ENCODE measurements at regions not wholly inside any gene's neighbourhood (a gene's known extent, or its start where the extent isn't known, plus 50 kb on each side); places are given as distances from the start of the nearest gene placed in this dataset.

GRCh38 chr13:40240293-40240692 is 426.1 kb downstream of the FOXO1 start:
- Mint-ChIP-seq H3K4me1 (no peaks in the 10 kb centered on the region), H3K27ac (ENCODE audit: low read depth) (no peak overlapping the region), H3K36me3 (ENCODE audit: insufficient read depth) (no peaks in the 10 kb centered on the region), H3K27me3 (no peaks in the 10 kb centered on the region), H3K4me3 (no peak overlapping the region), H3K9me3 (no peaks in the 10 kb centered on the region)
- DNase-seq (ENCODE audit: low spot score in 2 of 2) (no peak), ATAC-seq (replicated peaks; ENCODE audit: extremely low read depth, poor library complexity, severe bottlenecking) (no peak)

- no peak for DNase-seq (ENCODE audit: low spot score in 2 of 2)
- H3K27ac Mint-ChIP-seq (ENCODE audit: low read depth): no peak overlapping the region
- H3K4me1 Mint-ChIP-seq: no peaks in the 10 kb centered on the region
- no peak overlapping the region for H3K4me3 Mint-ChIP-seq
- H3K9me3 Mint-ChIP-seq: no peaks in the 10 kb centered on the region
- ATAC-seq (replicated peaks; ENCODE audit: extremely low read depth, poor library complexity, severe bottlenecking): no peak
- H3K27me3 Mint-ChIP-seq: no peaks in the 10 kb centered on the region
- no peaks in the 10 kb centered on the region for H3K36me3 Mint-ChIP-seq (ENCODE audit: insufficient read depth)
These were observed 425.2 kb downstream of the FOXO1 start for GRCh38 chr13:40241125-40241798.

- Mint-ChIP-seq H3K36me3 (ENCODE audit: insufficient read depth) (no peaks in the 10 kb centered on the region), H3K27me3 (no peaks in the 10 kb centered on the region), H3K9me3 (no peaks in the 10 kb centered on the region), H3K27ac (ENCODE audit: low read depth) (no peak overlapping the region), H3K4me1 (no peaks in the 10 kb centered on the region), H3K4me3 (no peak overlapping the region)
- DNase-seq (ENCODE audit: low spot score in 2 of 2): no peak
- no peak for ATAC-seq (replicated peaks; ENCODE audit: extremely low read depth, poor library complexity, severe bottlenecking)
These were observed 423.4 kb downstream of the FOXO1 start for GRCh38 chr13:40243047-40243446.

- Mint-ChIP-seq H3K4me1 (no peaks in the 10 kb centered on the region), H3K36me3 (ENCODE audit: insufficient read depth) (no peaks in the 10 kb centered on the region), H3K27me3 (no peaks in the 10 kb centered on the region), H3K4me3 (no peak overlapping the region), H3K27ac (ENCODE audit: low read depth) (no peak overlapping the region), H3K9me3 (peaks cover 6% of the 10 kb centered on the region)
- DNase-seq (ENCODE audit: low spot score in 2 of 2) (no peak), ATAC-seq (replicated peaks; ENCODE audit: extremely low read depth, poor library complexity, severe bottlenecking) (no peak)
These were observed 422.5 kb downstream of the FOXO1 start for GRCh38 chr13:40243982-40244381.

- Mint-ChIP-seq H3K27me3 (no peaks in the 10 kb centered on the region), H3K4me1 (no peaks in the 10 kb centered on the region), H3K9me3 (peaks cover 8% of the 10 kb centered on the region), H3K4me3 (no peak overlapping the region), H3K36me3 (ENCODE audit: insufficient read depth) (no peaks in the 10 kb centered on the region), H3K27ac (ENCODE audit: low read depth) (no peak overlapping the region)
- DNase-seq (ENCODE audit: low spot score in 2 of 2) (no peak), ATAC-seq (replicated peaks; ENCODE audit: extremely low read depth, poor library complexity, severe bottlenecking) (no peak)
These were observed 420.9 kb downstream of the FOXO1 start for GRCh38 chr13:40245567-40245966.

- Mint-ChIP-seq H3K27me3 (no peaks in the 10 kb centered on the region), H3K27ac (ENCODE audit: low read depth) (no peak overlapping the region), H3K9me3 (peaks cover 8% of the 10 kb centered on the region), H3K4me3 (no peak overlapping the region), H3K36me3 (ENCODE audit: insufficient read depth) (no peaks in the 10 kb centered on the region), H3K4me1 (peaks cover 6% of the 10 kb centered on the region)
- DNase-seq (ENCODE audit: low spot score in 2 of 2): no peak
- ATAC-seq (replicated peaks; ENCODE audit: extremely low read depth, poor library complexity, severe bottlenecking): no peak
These were observed 418.6 kb downstream of the FOXO1 start for GRCh38 chr13:40247845-40248244.

GRCh38 chr13:40251343-40252032 is 415.0 kb downstream of the FOXO1 start:
- DNase-seq (ENCODE audit: low spot score in 2 of 2) (no peak), ATAC-seq (replicated peaks; ENCODE audit: extremely low read depth, poor library complexity, severe bottlenecking) (no peak)
- peaks cover 8% of the 10 kb centered on the region for H3K9me3 Mint-ChIP-seq
- H3K27me3 Mint-ChIP-seq: no peaks in the 10 kb centered on the region
- H3K36me3 Mint-ChIP-seq (ENCODE audit: insufficient read depth): no peaks in the 10 kb centered on the region
- peaks cover 6% of the 10 kb centered on the region for H3K4me1 Mint-ChIP-seq
- no peak overlapping the region for H3K4me3 Mint-ChIP-seq
- H3K27ac Mint-ChIP-seq (ENCODE audit: low read depth): no peak overlapping the region

- DNase-seq (ENCODE audit: low spot score in 2 of 2) (no peak), ATAC-seq (replicated peaks; ENCODE audit: extremely low read depth, poor library complexity, severe bottlenecking) (no peak)
- Mint-ChIP-seq H3K4me3 (no peak overlapping the region), H3K27me3 (no peaks in the 10 kb centered on the region), H3K4me1 (peaks cover 6% of the 10 kb centered on the region), H3K9me3 (peaks cover 8% of the 10 kb centered on the region), H3K27ac (ENCODE audit: low read depth) (no peak overlapping the region), H3K36me3 (ENCODE audit: insufficient read depth) (no peaks in the 10 kb centered on the region)
These were observed 414.2 kb downstream of the FOXO1 start for GRCh38 chr13:40252241-40252640.

- H3K27me3 Mint-ChIP-seq: no peaks in the 10 kb centered on the region
- H3K4me1 Mint-ChIP-seq: peaks cover 6% of the 10 kb centered on the region
- no peak for DNase-seq (ENCODE audit: low spot score in 2 of 2)
- ATAC-seq (replicated peaks; ENCODE audit: extremely low read depth, poor library complexity, severe bottlenecking): no peak
- H3K9me3 Mint-ChIP-seq: peaks cover 8% of the 10 kb centered on the region
- H3K27ac Mint-ChIP-seq (ENCODE audit: low read depth): no peak overlapping the region
- no peaks in the 10 kb centered on the region for H3K36me3 Mint-ChIP-seq (ENCODE audit: insufficient read depth)
- no peak overlapping the region for H3K4me3 Mint-ChIP-seq
These were observed 413.8 kb downstream of the FOXO1 start for GRCh38 chr13:40252676-40253075.

GRCh38 chr13:40254394-40254793 is 412.0 kb downstream of the FOXO1 start:
- H3K27ac Mint-ChIP-seq (ENCODE audit: low read depth): no peak overlapping the region
- no peaks in the 10 kb centered on the region for H3K27me3 Mint-ChIP-seq
- no peak overlapping the region for H3K4me3 Mint-ChIP-seq
- no peaks in the 10 kb centered on the region for H3K9me3 Mint-ChIP-seq
- DNase-seq (ENCODE audit: low spot score in 2 of 2): no peak
- ATAC-seq (replicated peaks; ENCODE audit: extremely low read depth, poor library complexity, severe bottlenecking): no peak
- peaks cover 6% of the 10 kb centered on the region for H3K4me1 Mint-ChIP-seq
- no peaks in the 10 kb centered on the region for H3K36me3 Mint-ChIP-seq (ENCODE audit: insufficient read depth)

- DNase-seq (ENCODE audit: low spot score in 2 of 2): no peak
- Mint-ChIP-seq H3K9me3 (no peaks in the 10 kb centered on the region), H3K27me3 (no peaks in the 10 kb centered on the region), H3K4me1 (peaks cover 6% of the 10 kb centered on the region), H3K27ac (ENCODE audit: low read depth) (no peak overlapping the region), H3K36me3 (ENCODE audit: insufficient read depth) (no peaks in the 10 kb centered on the region), H3K4me3 (no peak overlapping the region)
- ATAC-seq (replicated peaks; ENCODE audit: extremely low read depth, poor library complexity, severe bottlenecking): no peak
These were observed 410.9 kb downstream of the FOXO1 start for GRCh38 chr13:40255551-40255950.

- Mint-ChIP-seq H3K27me3 (no peaks in the 10 kb centered on the region), H3K36me3 (ENCODE audit: insufficient read depth) (no peaks in the 10 kb centered on the region), H3K9me3 (no peaks in the 10 kb centered on the region), H3K4me1 (no peaks in the 10 kb centered on the region), H3K27ac (ENCODE audit: low read depth) (no peak overlapping the region), H3K4me3 (no peak overlapping the region)
- DNase-seq (ENCODE audit: low spot score in 2 of 2) (no peak), ATAC-seq (replicated peaks; ENCODE audit: extremely low read depth, poor library complexity, severe bottlenecking) (no peak)
These were observed 406.5 kb downstream of the FOXO1 start for GRCh38 chr13:40259899-40260298.

- H3K9me3 Mint-ChIP-seq: no peaks in the 10 kb centered on the region
- no peaks in the 10 kb centered on the region for H3K4me1 Mint-ChIP-seq
- DNase-seq (ENCODE audit: low spot score in 2 of 2): no peak
- H3K27ac Mint-ChIP-seq (ENCODE audit: low read depth): no peak overlapping the region
- no peaks in the 10 kb centered on the region for H3K36me3 Mint-ChIP-seq (ENCODE audit: insufficient read depth)
- no peak overlapping the region for H3K4me3 Mint-ChIP-seq
- ATAC-seq (replicated peaks; ENCODE audit: extremely low read depth, poor library complexity, severe bottlenecking): no peak
- no peaks in the 10 kb centered on the region for H3K27me3 Mint-ChIP-seq
These were observed 405.1 kb downstream of the FOXO1 start for GRCh38 chr13:40261336-40261735.

All from central memory CD8-positive, alpha-beta T cell (primary cell).